ENCODE measurements at regions not wholly inside any gene's neighbourhood (a gene's known extent, or its start where the extent isn't known, plus 50 kb on each side); places are given as distances from the start of the nearest gene placed in this dataset.
"Not testable (repeated sequence)": the region's sequence is repeated elsewhere in the genome, so short reads cannot be mapped to it uniquely, and the experiment has no call there.

DNA sequence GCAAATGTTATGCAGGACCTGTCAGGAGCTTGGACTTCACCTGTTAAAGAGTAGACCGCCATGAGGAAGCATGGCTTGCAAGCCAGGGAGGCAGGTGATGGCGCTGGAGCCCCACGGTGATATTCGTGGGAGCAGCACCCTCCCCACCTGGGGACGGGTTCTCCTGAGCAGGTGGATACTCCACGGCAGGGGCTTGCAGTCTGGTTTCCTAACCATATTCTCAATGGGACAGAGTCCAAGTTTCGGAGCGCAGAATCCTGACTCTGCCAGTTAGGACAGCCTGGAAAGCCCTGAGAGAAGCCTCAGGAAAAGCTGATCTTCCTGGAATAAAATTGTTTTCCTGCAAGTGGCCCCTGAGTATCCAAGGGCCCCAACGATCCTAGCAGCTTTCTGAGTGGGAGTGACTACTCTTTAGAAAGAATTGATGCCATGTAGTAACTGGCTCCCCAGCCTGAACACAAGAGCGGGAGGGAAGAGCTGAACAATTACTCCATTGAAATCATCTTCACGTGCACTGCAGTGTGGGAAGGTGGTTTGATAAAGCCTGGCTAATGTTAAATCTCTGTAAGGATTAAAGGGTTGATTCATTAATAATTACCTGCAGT lies 146.3 kb upstream of the RAB4A start:
- H3K27me3 Mint-ChIP-seq (ENCODE audit: low read depth): no peaks in the 10 kb centered on the region
- ATAC-seq (replicated peaks in 1 of 2) (no peak), DNase-seq (no peak)
- H3K27ac Mint-ChIP-seq: no peak overlapping the region
- no peaks in the 10 kb centered on the region for H3K36me3 Mint-ChIP-seq (ENCODE audit: insufficient read depth in 2 of 2)
- H3K9me3 Mint-ChIP-seq: no peaks in the 10 kb centered on the region
- no peak overlapping the region for H3K4me3 Mint-ChIP-seq
- H3K4me1 Mint-ChIP-seq (ENCODE audit: low read depth): peaks cover 34% of the 10 kb centered on the region

DNA sequence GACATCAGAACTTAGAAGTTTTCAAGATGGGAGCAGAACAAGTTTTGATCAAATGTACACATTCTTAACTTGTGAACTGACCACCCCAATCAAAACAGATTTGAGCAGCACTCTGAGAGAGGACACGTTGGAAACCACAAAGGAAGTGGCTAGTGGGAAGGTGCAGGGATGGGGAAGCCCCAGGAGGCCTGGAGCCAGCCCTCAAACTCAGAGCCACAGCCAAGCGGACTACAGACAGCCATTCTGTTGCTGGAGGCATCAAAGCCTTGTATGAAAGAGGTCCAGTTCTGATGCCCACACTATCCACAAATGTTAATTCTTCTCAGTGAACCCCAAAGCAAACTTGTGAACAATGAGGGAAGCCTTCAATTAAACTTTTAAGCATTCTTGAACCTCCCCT lies 143.6 kb upstream of the RAB4A start:
- H3K27ac Mint-ChIP-seq: no peak overlapping the region
- no peaks in the 10 kb centered on the region for H3K27me3 Mint-ChIP-seq (ENCODE audit: low read depth)
- no peaks in the 10 kb centered on the region for H3K36me3 Mint-ChIP-seq (ENCODE audit: insufficient read depth in 2 of 2)
- ATAC-seq (replicated peaks in 1 of 2) (peak; percentile 78), DNase-seq (peak; percentile 44 to 46)
- H3K9me3 Mint-ChIP-seq: no peaks in the 10 kb centered on the region
- peaks cover 59% of the 10 kb centered on the region for H3K4me1 Mint-ChIP-seq (ENCODE audit: low read depth)
- peak overlapping the region in 1 of 2 donors; percentile 19 for H3K4me3 Mint-ChIP-seq

GRCh38 chr1:229128066-229128608 lies 142.8 kb upstream of the RAB4A start:
- no peak overlapping the region for H3K27ac Mint-ChIP-seq
- no peaks in the 10 kb centered on the region for H3K36me3 Mint-ChIP-seq (ENCODE audit: insufficient read depth in 2 of 2)
- H3K4me1 Mint-ChIP-seq (ENCODE audit: low read depth): peaks cover 59% of the 10 kb centered on the region
- no peaks in the 10 kb centered on the region for H3K27me3 Mint-ChIP-seq (ENCODE audit: low read depth)
- no peak overlapping the region for H3K4me3 Mint-ChIP-seq
- peaks cover 0 to 2% of the 10 kb centered on the region in 2 donors for H3K9me3 Mint-ChIP-seq
- DNase-seq (no peak), ATAC-seq (replicated peaks in 1 of 2) (no peak)

DNA sequence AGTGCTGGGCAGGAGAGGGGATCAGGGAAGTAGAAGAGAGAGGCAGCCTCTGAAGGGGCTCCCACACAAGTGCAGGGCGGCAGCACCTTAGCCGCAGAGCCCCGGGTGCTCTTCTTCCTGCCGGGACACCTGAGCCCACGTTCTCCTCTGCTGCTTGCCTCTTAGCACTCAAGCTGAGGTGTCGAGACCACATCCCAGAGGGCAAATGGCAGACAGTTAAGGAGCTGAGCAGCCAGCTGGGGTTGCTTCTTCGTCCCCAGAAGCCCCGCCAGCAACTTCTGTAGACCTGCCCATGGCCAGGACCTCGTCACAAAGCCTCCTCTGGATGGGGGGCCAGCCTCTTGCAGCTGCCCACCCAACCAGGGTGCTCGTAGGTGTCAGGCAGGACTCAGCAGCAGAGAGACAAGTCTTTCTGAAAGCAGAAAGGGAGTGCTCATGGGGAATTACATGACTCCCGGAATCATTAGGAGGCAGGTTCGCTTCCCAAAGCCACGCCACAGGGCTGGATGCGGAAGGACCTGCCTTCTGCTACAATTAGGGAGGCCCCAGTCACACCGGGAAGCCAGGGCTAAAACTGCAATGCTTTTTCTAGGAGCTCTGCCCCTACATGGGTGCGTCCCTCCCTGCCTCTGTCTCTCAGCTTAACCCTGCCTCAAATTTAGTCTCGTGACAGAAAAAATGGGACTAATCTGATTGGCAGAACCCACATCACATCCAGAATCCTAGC lies 141.4 kb upstream of the RAB4A start:
- Mint-ChIP-seq H3K27ac (no peak overlapping the region), H3K27me3 (ENCODE audit: low read depth) (no peaks in the 10 kb centered on the region), H3K36me3 (ENCODE audit: insufficient read depth in 2 of 2) (peaks cover 6 to 8% of the 10 kb centered on the region in 2 donors), H3K9me3 (peaks cover 7 to 8% of the 10 kb centered on the region in 2 donors), H3K4me1 (ENCODE audit: low read depth) (peaks cover 67% of the 10 kb centered on the region), H3K4me3 (no peak overlapping the region)
- peak; percentile 34 to 36 for ATAC-seq (replicated peaks in 1 of 2)
- DNase-seq: peak; percentile 5 to 22

DNA sequence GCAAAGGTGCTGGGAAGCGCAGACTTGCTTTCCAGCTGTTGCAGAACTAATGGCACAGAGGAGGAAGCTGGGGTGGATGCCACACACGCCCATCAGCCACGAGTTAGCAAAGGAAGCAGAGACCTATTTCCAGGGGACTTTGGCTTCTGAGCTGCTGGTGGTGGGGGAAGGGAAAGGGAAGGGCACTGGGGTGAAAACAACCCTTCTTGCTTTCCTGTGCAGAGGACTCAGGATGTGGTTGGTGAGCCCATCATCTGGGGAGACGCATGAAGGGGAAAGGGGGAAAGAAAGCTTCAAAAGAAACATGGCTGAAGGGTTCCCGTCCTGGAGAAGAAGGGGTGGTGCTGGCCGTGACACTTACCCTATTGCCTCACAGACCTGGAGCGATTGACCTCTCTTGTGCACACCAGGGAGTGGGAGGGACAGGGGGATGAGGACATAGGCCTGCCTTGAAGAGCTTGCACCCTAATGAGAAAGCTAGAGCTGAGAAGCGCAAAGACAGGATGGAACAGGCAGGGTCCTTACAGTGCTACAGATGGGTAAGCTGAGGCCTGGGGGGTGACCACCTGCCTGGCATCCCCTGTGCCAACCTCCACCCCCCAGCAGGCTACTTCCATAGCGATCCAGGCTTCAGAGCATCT lies 140.8 kb upstream of the RAB4A start:
- ATAC-seq (replicated peaks in 1 of 2) (no peak), DNase-seq (no peak)
- no peaks in the 10 kb centered on the region for H3K27me3 Mint-ChIP-seq (ENCODE audit: low read depth)
- H3K27ac Mint-ChIP-seq: no peak overlapping the region
- no peak overlapping the region for H3K4me3 Mint-ChIP-seq
- H3K36me3 Mint-ChIP-seq (ENCODE audit: insufficient read depth in 2 of 2): peaks cover 8 to 15% of the 10 kb centered on the region in 2 donors
- H3K9me3 Mint-ChIP-seq: peaks cover 8% of the 10 kb centered on the region in 2 donors
- H3K4me1 Mint-ChIP-seq (ENCODE audit: low read depth): peaks cover 67% of the 10 kb centered on the region

DNA sequence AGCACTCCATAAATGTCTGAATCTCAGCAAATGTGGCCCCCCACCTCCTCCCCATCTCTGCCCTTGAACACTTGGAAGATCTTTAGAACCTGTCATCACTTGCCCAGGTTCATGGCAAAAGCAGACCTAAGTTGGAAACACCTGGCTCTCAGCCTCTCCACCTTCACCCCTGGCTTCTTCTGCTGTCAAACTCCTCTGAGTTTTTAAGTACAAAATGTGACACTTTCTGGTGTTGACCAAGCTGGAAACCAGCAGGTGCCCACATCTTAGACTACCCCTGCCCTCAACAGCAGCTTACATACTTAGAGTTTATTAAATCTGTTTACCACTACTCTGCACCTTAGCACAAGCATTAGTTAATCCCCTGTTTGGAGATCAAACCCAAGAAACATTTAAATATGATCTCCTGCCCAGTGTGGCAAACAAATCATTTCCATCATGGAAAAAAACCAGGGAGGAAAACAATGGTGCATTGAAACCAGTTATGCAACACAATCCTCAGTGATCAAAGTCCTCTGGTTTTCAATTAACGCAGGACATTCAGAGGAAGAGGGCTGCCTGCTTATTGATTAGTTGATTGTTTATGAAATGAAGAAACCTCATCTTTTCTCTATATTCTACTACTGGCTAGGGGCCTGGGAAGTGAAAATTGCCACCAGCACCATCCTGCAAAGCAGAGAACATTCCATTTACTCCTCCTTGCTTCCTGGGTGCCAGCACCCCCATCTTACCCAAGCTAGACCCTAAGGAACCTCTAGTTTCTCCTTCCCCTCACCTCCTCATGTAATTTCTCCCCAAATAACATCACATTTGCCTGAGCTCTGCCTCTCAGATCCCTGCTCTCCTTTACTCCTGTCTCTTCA lies 139.4 kb upstream of the RAB4A start:
- peaks cover 70% of the 10 kb centered on the region for H3K4me1 Mint-ChIP-seq (ENCODE audit: low read depth)
- H3K4me3 Mint-ChIP-seq: no peak overlapping the region
- DNase-seq (no peak), ATAC-seq (replicated peaks in 1 of 2) (no peak)
- H3K27me3 Mint-ChIP-seq (ENCODE audit: low read depth): no peaks in the 10 kb centered on the region
- peaks cover 10 to 14% of the 10 kb centered on the region in 2 donors for H3K9me3 Mint-ChIP-seq
- H3K36me3 Mint-ChIP-seq (ENCODE audit: insufficient read depth in 2 of 2): peaks cover 11 to 26% of the 10 kb centered on the region in 2 donors
- no peak overlapping the region for H3K27ac Mint-ChIP-seq

DNA sequence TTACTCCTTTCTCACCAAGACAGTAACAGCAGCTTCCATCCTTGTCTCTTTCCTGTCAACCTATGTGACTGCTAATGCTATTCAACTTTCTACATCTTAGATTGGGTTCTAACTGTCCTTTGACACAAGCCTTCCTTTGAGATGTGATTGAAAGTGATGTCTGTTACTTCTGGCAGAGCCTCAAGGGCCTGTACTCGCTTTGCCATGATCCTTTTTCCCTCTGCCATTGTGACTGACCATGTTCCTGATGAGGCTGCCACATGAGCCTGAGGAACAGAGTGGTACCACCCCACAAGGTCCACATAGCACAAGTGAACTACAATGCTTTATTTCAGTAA lies 138.8 kb upstream of the RAB4A start:
- Mint-ChIP-seq H3K9me3 (peaks cover 10 to 15% of the 10 kb centered on the region in 2 donors), H3K4me1 (ENCODE audit: low read depth) (peaks cover 70% of the 10 kb centered on the region), H3K27ac (no peak overlapping the region), H3K36me3 (ENCODE audit: insufficient read depth in 2 of 2) (peaks cover 11 to 28% of the 10 kb centered on the region in 2 donors), H3K27me3 (ENCODE audit: low read depth) (no peaks in the 10 kb centered on the region), H3K4me3 (no peak overlapping the region)
- no peak for ATAC-seq (replicated peaks in 1 of 2)
- DNase-seq: no peak

- no peak overlapping the region for H3K27ac Mint-ChIP-seq
- peaks cover 68% of the 10 kb centered on the region for H3K4me1 Mint-ChIP-seq (ENCODE audit: low read depth)
- peaks cover 11 to 28% of the 10 kb centered on the region in 2 donors for H3K36me3 Mint-ChIP-seq (ENCODE audit: insufficient read depth in 2 of 2)
- no peak overlapping the region for H3K4me3 Mint-ChIP-seq
- ATAC-seq (replicated peaks in 1 of 2) (no peak), DNase-seq (no peak)
- no peaks in the 10 kb centered on the region for H3K27me3 Mint-ChIP-seq (ENCODE audit: low read depth)
- H3K9me3 Mint-ChIP-seq: peaks cover 10 to 15% of the 10 kb centered on the region in 2 donors
These were observed 138.2 kb upstream of the RAB4A start for GRCh38 chr1:229132706-229133105.

DNA sequence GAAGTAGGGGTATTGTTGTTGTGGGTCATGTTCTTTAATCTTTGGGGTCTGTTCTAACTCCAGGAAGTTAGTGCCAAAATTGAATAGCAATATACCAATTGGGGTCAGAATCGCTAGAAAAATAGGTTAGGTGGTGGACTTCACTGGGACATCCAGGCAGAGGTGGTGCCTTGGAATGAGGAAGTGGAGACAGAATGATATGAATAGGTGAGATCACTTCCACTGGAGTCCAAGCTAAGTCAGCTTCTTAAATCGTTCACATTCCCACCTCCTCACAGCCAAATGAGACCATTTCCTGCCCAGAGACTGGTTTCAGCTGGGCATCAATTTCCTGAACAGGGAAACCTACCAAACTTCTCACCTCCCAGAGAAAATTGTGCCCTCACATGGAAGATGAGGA lies 137.8 kb upstream of the RAB4A start:
- DNase-seq (no peak), ATAC-seq (replicated peaks in 1 of 2) (no peak)
- Mint-ChIP-seq H3K27me3 (ENCODE audit: low read depth) (no peaks in the 10 kb centered on the region), H3K4me3 (no peak overlapping the region), H3K9me3 (peaks cover 10 to 15% of the 10 kb centered on the region in 2 donors), H3K4me1 (ENCODE audit: low read depth) (peaks cover 66% of the 10 kb centered on the region), H3K36me3 (ENCODE audit: insufficient read depth in 2 of 2) (peaks cover 11 to 28% of the 10 kb centered on the region in 2 donors), H3K27ac (no peak overlapping the region)

DNA sequence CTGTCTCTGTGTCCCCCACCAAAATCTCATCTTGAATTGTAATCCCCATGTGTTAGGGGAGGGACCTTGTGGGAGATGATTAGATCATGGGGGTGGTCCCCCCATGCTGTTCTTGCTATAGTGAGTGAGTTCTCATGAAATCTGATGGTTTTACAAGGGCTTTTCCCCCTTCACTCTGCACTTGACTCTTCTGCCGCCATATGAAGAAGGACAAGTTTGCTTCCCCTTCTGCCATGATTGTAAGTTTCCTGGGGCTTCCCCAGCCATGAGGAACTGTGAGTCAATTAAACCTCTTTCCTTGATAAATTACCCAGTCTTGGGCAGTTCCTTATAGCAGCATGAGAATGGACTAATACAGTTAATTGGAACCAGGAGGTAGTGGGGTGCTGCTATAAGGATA lies 137.1 kb upstream of the RAB4A start:
- Mint-ChIP-seq H3K4me3 (no peak overlapping the region), H3K27ac (no peak overlapping the region), H3K9me3 (peaks cover 10 to 15% of the 10 kb centered on the region in 2 donors), H3K27me3 (ENCODE audit: low read depth) (no peaks in the 10 kb centered on the region), H3K36me3 (ENCODE audit: insufficient read depth in 2 of 2) (peaks cover 11 to 28% of the 10 kb centered on the region in 2 donors), H3K4me1 (ENCODE audit: low read depth) (peaks cover 66% of the 10 kb centered on the region)
- no peak for ATAC-seq (replicated peaks in 1 of 2)
- DNase-seq: no peak

- H3K36me3 Mint-ChIP-seq (ENCODE audit: insufficient read depth in 2 of 2): peaks cover 11 to 28% of the 10 kb centered on the region in 2 donors
- H3K27ac Mint-ChIP-seq; ATAC-seq (replicated peaks in 1 of 2); H3K27me3 Mint-ChIP-seq (ENCODE audit: low read depth); H3K4me3 Mint-ChIP-seq; DNase-seq: not testable (repeated sequence)
- peaks cover 66% of the 10 kb centered on the region for H3K4me1 Mint-ChIP-seq (ENCODE audit: low read depth)
- H3K9me3 Mint-ChIP-seq: peaks cover 10 to 15% of the 10 kb centered on the region in 2 donors
These were observed 136.3 kb upstream of the RAB4A start for GRCh38 chr1:229134381-229135217.

- Mint-ChIP-seq H3K36me3 (ENCODE audit: insufficient read depth in 2 of 2) (peaks cover 11 to 28% of the 10 kb centered on the region in 2 donors), H3K27me3 (ENCODE audit: low read depth) (no peaks in the 10 kb centered on the region), H3K4me1 (ENCODE audit: low read depth) (peaks cover 61% of the 10 kb centered on the region), H3K9me3 (peaks cover 10 to 15% of the 10 kb centered on the region in 2 donors), H3K27ac (no peak overlapping the region), H3K4me3 (no peak overlapping the region)
- no peak for DNase-seq
- no peak for ATAC-seq (replicated peaks in 1 of 2)
These were observed 135.1 kb upstream of the RAB4A start for GRCh38 chr1:229135773-229136172.
